DMS53 (cell line): ENCODE measurements at regions not wholly inside any gene's neighbourhood (a gene's known extent, or its start where the extent isn't known, plus 50 kb on each side); places are given as distances from the start of the nearest gene placed in this dataset.

Source experiments
- DNase-seq: peaks from one replicate; lab custom pipeline; 2025; lab: John Stamatoyannopoulos, UW

GRCh38 chr4:116438417-116438816, 647.0 kb downstream of the TRAM1L1 start:
- no peak for DNase-seq

DNA sequence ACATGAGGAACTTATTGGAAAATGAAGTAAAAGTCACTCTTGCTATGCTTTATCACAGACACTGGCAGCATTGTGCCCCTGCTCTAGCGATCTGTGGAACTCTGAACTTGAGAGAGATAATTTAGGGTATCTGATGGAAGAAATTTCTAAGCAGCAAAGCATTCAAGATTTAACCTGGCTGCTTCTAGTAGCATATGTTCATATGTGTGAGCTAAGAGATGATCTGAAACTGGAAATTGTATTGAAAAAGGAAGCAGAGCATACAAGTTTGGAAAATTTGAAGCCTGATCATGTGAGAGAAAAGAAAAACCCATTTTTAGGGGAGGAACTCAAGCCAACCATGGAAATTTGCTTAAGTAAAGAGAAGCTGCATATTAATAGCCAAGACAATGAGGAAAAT, 657.7 kb downstream of the TRAM1L1 start:
- DNase-seq = no peak

DNA sequence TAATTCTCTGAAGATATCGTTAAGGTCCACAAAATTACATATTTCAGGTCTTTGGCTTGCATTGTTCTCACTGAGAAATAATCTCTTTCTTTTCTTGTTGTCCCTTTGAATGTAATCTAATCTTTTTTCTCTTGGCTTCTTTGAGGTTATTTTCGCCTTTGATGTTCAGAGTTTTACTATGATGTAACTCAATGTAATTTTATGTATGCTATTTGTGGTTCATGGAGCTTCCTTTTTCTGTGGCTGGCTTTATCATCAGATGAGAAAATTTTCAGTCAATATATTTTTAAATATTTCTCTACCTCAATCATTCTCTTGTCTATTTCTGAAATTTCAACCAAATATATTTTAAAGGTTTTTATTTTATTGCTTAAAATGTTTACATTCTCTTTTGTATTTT, 672.2 kb downstream of the TRAM1L1 start:
- no peak for DNase-seq

- no peak for DNase-seq
Measured at GRCh38 chr4:116401293-116401692, 684.1 kb downstream of the TRAM1L1 start.

GRCh38 chr4:116400480-116400879, 684.9 kb downstream of the TRAM1L1 start:
- peak; percentile 3 for DNase-seq

DNA sequence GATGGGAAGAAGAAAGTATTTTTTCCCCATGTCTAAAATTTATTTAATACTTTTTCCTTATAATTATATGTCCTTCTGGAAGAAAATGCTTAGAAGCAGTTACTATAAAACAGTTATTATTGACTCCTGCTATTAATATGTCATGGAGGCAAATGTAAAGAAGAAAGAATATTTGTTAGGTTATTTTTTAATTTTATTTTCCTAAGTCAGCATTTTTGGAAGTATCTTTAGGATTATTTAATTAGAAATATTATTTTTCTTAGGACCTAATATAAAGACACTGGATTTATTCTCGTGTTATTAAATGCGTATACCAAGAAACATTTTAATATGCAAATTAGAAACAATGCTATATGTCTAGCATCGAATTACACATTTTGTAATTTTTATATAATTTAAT, 687.7 kb downstream of the TRAM1L1 start:
- DNase-seq = no peak

DNA sequence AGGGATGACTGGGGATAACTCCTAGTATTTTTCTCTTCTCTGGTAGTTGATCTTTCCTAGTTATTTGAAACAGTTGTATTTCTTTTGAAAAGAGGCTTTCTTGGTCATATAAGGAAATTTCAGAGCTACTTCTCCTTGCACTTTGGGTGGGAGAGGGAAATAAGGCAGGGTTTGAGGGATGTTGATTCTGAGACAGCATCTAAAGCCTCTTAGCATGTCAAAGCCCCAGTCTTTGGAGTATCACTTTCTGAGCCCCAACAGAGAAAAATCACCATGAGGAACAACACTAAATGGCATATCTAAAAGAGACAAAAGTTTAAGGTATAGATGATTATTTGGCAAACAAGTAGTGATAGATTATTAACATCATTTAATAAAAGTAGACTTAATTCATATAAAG, 688.1 kb downstream of the TRAM1L1 start:
- DNase-seq = no peak

GRCh38 chr4:116395408-116395807, 690.0 kb downstream of the TRAM1L1 start:
- DNase-seq = no peak

DNA sequence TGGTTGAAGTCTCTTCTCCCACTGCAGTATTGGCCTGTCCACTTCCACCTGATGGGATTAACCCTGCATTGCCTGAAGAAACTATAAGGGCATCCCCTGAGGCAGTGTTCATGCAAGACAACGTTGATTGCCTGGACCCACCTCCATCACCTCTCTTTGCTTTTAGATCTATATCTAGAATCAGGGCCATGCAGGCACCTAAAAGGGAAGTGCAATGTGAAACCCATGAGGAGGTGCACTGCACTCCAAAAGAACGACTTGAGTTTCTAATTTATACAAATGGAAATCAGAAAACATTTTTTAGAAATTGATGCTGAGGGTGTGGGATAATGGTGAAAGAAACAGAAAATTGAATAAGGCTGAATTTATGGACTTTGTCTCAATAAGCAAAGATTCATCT, 694.4 kb downstream of the TRAM1L1 start:
- no peak for DNase-seq

DNA sequence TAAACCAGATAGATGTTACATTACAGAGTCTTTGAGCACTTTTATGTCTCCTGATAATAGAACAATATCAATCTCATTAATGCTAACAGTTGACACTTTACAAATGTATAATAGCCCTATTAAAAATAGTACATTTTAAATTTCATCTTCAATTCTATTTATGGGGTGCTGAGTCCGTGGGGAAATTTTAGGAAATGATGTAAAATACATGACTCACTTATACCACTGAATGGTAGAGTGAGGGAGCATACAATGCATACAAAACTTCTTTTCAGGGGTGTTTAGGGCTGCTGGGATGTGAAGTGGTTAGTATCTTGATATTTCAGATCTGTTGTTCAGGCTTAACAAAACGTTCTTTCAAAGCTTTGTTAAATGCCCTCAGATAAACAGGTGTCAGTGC, 696.2 kb downstream of the TRAM1L1 start:
- no peak for DNase-seq

DNA sequence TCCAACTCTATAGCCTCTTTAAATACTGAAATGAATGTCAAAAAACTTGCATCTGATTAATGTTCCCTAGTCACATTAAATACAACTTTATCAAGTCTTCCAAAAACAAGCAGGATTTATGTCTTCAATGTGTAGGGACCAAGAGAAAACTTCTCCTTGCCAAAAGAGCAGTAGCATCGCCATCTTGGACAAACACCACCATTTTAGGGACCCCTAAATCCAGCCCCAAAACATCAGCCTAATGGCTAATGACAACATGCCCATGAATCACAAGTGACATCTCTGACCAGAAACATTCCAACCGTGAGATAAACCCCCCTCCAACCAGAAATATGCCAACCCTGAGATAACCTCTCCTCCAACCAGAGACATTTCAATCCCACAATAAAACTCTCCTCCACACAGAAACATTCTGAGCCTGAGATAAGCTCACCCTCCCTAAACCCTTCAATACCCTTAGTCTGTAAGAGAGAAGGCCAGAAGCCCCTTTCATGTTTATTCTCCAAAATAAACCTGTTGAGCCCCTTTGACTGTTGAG, 697.4 kb downstream of the TRAM1L1 start:
- DNase-seq = no peak

DNA sequence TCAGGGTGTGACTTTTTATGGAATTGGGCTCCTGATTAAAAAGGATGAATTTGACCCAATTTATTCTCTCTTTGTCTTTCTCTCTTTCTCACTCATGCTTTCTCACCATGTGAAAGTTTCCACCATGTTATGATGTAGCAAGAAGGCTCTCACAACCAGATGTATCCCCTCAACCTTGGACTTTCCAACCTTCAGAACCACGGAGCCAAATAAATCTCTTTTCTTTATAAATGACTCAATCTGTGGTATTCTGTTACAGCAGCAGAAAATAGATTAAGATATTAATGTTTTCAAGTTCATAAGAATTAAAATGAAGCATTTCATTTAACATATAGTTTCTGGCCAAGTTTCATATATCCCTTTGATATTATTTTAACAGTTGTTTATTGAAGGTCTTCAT, 698.5 kb downstream of the TRAM1L1 start:
- DNase-seq = no peak

DNA sequence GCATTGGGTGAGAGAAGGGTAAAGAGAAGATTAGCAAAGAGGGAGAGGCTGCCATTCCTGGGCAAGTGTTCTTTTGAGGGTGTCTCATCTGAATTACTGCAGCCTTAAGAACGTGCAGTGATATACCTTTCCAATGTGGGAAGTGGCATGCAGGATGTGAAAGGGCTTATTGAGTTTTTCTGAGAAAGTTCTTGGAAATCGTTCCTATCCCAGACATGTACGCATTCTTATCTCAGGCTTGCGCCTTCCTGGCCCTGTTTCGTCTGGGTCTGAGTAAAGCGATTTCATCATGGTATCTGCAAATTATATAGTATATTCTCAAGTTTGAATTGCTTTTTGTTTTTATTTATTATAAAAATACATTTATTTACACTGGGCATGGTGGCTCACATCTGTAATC, 699.8 kb downstream of the TRAM1L1 start:
- DNase-seq = no peak

DNA sequence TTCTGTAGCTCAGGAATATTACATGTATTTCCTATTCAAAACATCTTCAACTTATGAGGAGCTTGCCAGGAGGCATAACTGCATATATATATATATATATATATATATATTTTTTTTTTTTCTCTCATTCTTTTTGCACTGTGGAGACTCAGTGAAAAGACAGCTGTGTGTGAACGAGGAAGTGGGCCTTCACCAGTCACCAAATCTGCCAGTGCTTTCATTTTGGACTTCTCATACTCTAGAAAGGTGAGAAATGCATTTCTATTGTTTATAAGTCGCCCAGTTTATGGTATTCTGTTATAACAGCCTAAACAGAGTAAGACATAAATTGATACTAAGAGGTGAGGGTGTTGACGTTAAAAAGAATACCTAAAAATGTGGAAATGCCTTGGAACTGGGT, 710.6 kb downstream of the TRAM1L1 start:
- no peak for DNase-seq

DNA sequence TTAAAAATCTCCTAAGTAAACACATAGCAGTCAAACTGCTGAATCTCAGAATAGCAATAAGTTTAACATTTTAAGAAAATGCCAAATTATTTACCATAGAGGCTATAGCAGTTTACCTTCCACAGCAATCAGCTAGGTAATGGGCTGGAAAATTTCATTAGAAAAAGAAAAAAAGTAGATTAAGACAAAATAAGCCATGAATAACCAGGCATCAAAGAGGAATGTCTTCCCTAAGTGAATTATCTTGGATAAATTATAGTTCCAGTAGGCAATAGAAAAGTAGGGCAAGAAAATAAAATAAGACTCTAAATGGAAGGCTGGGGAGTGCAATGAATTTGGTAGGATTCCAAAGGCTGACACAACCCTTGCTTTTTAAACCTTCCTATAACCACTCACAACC, 722.8 kb downstream of the TRAM1L1 start:
- DNase-seq = no peak

GRCh38 chr4:116361790-116362189, 723.6 kb downstream of the TRAM1L1 start:
- DNase-seq = no peak

- DNase-seq = peak; percentile 85
Measured at GRCh38 chr4:116358633-116359222, 726.6 kb downstream of the TRAM1L1 start.

DNA sequence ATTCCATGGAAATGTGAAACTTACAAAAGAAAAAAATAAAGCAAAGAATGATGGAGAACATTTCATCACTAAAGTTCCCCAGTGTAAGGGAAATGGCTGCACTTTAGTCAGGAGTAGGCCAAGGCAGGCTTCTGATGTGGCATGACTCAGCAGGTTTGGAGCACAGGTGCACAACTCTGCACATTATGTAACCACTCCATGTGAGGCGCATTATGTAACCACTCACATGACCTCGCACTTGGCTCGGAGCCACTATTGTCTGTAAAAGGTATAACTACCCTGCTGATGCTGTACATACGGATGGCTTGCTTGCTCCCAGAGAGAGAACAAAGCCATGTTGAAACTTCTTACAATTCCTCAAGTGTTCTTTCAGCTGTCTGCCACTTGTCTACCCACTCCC, 727.6 kb downstream of the TRAM1L1 start:
- DNase-seq = peak; percentile 88

DNA sequence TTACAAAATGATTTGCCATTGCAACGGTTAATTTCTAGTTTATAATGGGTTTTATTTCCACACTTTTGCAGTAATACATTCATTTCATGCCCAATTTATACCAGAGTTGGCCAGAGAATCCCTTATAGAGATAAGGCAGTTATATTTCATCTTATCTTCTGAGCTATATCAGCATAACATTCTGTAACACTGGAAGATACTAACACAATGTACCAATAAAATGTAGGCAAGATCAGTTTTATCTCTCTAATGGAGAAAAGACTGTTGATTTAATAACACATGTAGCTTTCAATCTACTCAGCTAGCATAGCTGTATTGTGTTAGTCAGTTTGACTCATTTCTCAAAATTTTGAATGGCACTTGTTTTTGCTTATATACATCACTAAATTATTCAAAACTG, 738.6 kb downstream of the TRAM1L1 start:
- no peak for DNase-seq

DNA sequence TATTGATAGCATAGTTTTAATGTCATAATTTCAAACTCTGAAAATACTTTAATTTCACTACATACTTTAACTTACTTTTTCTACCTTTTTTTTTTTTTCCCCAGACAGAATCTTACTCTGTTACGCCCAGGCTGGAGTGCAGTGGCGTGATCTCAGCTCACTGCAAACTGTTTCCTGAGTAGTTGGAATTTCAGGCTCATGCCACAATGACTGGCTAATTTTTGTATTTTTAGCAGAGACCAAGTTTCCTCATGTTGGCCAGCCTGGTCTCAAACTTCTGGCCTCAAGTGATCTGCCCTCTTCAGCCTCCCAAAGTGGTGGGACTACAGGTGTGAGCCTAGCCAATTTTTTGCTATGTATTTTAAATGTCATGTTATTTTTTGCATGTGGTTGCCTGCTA, 741.6 kb downstream of the TRAM1L1 start:
- no peak for DNase-seq

DNA sequence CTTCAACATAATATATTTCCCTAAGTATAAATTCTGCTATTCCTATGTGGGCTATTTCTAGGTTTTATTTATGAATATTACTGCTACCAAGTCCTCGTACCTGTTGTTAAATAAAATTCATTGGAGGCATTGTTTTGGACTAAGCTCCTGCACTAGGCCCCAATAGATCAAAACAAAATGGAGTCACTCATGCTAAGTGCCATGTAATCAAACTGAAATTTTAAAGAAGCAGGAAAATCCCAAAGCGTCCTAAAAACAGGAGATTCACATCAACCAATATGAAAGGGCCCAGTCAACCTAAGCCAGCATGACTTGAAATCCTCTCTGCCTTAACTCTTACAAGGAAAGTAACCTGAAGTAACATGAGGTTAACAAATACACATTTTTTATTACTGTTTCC, 743.2 kb downstream of the TRAM1L1 start:
- no peak for DNase-seq

DNA sequence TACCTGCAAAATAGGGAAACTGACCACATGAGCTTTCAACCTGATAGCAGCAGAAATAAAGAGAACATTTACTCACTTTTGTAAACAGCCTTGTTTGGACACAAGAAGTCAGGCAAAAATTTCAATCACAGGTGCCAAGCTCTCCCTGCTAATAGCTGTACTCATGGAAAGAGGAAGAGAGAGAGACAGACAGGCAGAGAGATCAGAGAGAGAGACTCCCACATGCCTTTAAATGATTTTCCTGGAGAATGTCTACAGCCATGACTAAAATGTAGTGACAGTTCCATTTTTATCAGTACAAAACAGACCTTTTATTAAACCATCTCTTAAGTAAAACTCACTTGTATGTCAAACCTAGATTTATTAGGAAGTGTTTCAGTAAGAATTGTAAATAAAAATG, 752.9 kb downstream of the TRAM1L1 start:
- no peak for DNase-seq

DNA sequence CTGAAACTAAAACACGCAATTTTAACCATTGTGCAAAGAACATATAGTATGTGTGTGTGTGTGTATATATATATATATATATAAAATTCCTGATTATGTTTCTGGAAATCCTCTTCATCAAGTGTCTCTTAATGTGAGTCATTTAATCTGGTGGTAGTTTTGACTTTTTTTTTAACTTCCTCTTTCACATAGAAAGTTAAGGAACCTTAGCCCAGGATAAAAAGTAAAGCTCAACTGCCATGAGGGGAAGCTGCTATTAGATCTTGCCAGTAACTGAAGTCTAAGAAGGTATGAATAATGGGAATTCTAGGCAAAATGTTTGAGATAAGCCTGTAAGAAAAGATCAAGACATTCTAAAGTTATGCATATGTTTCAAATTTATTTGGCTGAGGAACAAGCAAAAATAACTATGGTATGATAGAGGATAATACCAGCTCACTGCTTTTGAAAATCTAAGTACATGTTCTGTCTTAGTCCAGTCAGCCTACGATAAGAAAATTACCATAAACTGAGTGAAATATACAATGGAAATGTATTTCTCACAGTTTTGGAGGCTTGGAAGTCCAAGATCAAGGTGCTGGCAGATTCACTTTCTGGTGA, 757.0 kb downstream of the TRAM1L1 start:
- no peak for DNase-seq

GRCh38 chr4:116323606-116324005, 761.8 kb downstream of the TRAM1L1 start:
- DNase-seq = no peak
